ENCODE measurements at regions not wholly inside any gene's neighbourhood (a gene's known extent, or its start where the extent isn't known, plus 50 kb on each side); places are given as distances from the start of the nearest gene placed in this dataset.
A peak's percentile ranks its signal among the peaks of the same experiment; 100 is the strongest.
"Not testable (repeated sequence)": the region's sequence is repeated elsewhere in the genome, so short reads cannot be mapped to it uniquely, and the experiment has no call there.

DNA sequence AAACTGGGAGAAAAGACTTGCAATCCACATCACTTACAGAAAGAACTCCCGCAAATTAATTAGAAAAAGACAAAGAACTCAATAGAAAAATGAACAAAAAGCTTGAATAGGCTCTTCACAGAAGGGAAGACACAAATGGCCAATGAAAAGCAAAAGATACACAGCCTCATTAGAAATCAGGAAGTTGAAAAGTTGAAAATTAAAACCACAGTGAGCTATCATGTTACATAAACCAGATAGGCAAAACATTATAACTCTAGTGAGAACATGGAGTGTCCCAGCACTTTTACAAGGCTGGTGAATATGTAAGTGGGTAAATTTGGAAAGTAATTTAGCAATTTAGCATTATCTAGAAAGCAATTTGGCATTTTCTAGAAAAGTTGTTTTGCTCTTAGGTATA, 158.4 kb upstream of the RASSF8 start:
- no peak for DNase-seq (ENCODE audit: low read depth)
- no peak overlapping the region for H3K4me3 ChIP-seq (ENCODE audit: low read length)
- TF ChIP-seq, protein P1, sequence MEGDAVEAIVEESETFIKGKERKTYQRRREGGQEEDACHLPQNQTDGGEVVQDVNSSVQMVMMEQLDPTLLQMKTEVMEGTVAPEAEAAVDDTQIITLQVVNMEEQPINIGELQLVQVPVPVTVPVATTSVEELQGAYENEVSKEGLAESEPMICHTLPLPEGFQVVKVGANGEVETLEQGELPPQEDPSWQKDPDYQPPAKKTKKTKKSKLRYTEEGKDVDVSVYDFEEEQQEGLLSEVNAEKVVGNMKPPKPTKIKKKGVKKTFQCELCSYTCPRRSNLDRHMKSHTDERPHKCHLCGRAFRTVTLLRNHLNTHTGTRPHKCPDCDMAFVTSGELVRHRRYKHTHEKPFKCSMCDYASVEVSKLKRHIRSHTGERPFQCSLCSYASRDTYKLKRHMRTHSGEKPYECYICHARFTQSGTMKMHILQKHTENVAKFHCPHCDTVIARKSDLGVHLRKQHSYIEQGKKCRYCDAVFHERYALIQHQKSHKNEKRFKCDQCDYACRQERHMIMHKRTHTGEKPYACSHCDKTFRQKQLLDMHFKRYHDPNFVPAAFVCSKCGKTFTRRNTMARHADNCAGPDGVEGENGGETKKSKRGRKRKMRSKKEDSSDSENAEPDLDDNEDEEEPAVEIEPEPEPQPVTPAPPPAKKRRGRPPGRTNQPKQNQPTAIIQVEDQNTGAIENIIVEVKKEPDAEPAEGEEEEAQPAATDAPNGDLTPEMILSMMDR (conservative IDR thresholded peaks at IDR 0.05; ENCODE audit: low read length), result no peak

DNA sequence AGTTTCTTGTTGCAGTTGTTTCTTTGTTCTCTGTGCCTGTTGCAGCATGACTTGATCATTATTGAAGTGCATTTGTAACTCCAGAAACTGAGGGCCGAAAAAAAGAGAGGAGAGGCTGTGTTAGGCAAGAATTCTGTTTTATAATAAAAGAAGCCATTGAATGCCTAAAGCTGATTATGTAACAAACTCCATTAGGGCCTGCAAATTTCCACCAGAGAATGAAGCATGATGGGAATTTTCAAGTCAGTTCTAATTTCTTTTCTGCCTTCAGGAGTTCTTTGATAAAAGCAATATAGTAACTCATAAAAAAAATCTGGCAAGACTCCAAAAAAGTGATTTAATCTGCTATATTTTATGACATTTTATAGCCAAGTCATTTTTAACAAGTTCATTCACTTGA, 156.7 kb upstream of the RASSF8 start:
- DNase-seq (ENCODE audit: low read depth), result no peak
- TF ChIP-seq, protein P1 (conservative IDR thresholded peaks at IDR 0.05; ENCODE audit: low read length), result no peak
- H3K4me3 ChIP-seq (ENCODE audit: low read length), result no peak overlapping the region

GRCh38 chr12:25802143-25802542, 156.3 kb upstream of the RASSF8 start:
- DNase-seq (ENCODE audit: low read depth), result no peak
- TF ChIP-seq, protein P1 (conservative IDR thresholded peaks at IDR 0.05; ENCODE audit: low read length), result no peak
- no peak overlapping the region for H3K4me3 ChIP-seq (ENCODE audit: low read length)

DNA sequence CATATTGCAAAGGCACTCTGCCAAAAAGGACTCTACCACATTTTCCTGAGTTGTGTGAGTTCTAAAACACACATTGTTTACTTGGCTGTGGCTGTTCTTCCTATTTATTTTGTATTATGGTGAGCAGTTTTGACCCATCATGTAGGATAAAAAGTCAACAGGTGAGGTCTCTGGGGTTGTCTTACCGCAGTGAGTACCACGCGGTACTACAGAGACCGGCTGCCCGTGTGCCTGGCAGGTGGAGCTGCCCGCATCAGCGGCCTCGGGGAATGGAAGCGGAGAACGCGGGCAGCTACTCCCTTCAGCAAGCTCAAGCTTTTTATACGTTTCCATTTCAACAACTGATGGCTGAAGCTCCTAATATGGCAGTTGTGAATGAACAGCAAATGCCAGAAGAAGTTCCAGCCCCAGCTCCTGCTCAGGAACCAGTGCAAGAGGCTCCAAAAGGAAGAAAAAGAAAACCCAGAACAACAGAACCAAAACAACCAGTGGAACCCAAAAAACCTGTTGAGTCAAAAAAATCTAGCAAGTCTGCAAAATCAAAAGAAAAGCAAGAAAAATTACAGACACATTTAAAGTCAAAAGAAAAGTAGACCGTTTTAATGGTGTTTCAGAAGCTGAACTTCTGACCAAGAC, 155.3 kb upstream of the RASSF8 start:
- H3K4me3 ChIP-seq (ENCODE audit: low read length); DNase-seq (ENCODE audit: low read depth): not testable (repeated sequence)

- DNase-seq (ENCODE audit: low read depth), result peak; percentile 26
- H3K4me3 ChIP-seq (ENCODE audit: low read length), result not testable (repeated sequence)
Measured at GRCh38 chr12:25804286-25804685, 154.2 kb upstream of the RASSF8 start.

GRCh38 chr12:25806271-25806670, 152.2 kb upstream of the RASSF8 start:
- no peak for DNase-seq (ENCODE audit: low read depth)
- TF ChIP-seq, protein P1 (conservative IDR thresholded peaks at IDR 0.05; ENCODE audit: low read length), result no peak
- no peak overlapping the region for H3K4me3 ChIP-seq (ENCODE audit: low read length)

DNA sequence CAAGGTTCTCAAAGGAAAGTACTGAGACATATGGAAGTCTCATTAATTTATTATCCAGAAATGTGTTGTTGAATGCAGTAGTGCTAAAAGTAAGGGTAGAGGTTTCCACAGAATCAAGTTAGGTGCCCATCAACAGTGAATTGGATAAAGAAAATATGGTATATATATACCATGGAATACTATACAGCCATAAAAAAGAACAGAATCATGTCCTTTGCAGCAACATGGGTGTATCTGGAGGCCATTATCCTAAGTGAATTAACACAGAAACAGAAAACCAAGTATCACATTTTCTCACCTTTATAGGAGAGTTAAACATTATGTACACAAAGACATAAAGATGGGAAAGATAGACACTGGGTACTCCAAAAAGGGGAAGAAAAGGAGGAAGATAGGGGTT, 149.9 kb upstream of the RASSF8 start:
- TF ChIP-seq, protein P1 (conservative IDR thresholded peaks at IDR 0.05; ENCODE audit: low read length), result no peak
- DNase-seq (ENCODE audit: low read depth), result no peak
- H3K4me3 ChIP-seq (ENCODE audit: low read length), result no peak overlapping the region

DNA sequence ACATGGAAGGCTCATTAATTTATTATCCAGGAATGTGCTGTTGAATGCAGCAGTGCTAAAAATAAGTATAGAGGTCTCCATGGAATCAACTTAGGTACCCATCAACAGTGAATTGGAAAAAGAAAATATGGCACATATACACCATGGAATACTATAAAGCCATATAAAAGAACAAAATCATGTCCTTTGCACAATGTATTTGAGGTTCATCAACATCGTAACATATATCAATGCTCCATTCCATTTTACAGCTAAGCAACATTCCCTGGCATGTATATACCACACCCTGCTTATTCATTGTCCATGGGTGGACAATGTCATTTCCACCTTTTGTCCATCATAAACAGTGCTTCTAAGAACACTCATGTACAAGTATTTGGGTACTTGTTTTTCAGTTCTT, 147.8 kb upstream of the RASSF8 start:
- no peak overlapping the region for H3K4me3 ChIP-seq (ENCODE audit: low read length)
- DNase-seq (ENCODE audit: low read depth), result no peak
- TF ChIP-seq, protein P1 (conservative IDR thresholded peaks at IDR 0.05; ENCODE audit: low read length), result no peak

All from AG10803 (cell line).